ENCODE measurements at regions not wholly inside any gene's neighbourhood (a gene's known extent, or its start where the extent isn't known, plus 50 kb on each side); places are given as distances from the start of the nearest gene placed in this dataset.

- intact Hi-C loops (cut with micrococcal nuclease; ENCODE audit: unreplicated experiment): no loop called here
- H3K27ac ChIP-seq (ENCODE audit: control insufficient read depth, insufficient read depth): no peak overlapping the region
- no peaks in the 10 kb centered on the region for H3K4me1 ChIP-seq (ENCODE audit: control insufficient read depth, insufficient read depth, low read length)
- H3K9me3 ChIP-seq (replicated peaks; ENCODE audit: control insufficient read depth, insufficient read depth, low read length): no peaks in the 10 kb centered on the region
- no peak overlapping the region for H2AFZ ChIP-seq (ENCODE audit: control insufficient read depth, low read depth, low read length)
- ChIA-PET SMC1A (ENCODE audit: uncharacterized antibody, unreplicated experiment) (interaction anchor here (0.8 kb wide), 1 partner anchor 113 kb away, joined by 3 read pairs; no protein-coding TSS in a partner anchor), POLR2A (no interaction called here), CTCF (no interaction called here), RAD21 (ENCODE audit: unreplicated experiment) (no interaction called here)
- no peaks in the 10 kb centered on the region for H3K36me3 ChIP-seq (ENCODE audit: control insufficient read depth in 2 of 2, insufficient read depth in 2 of 2, low read length in 1 of 2)
- no peak overlapping the region for H3K4me2 ChIP-seq (ENCODE audit: control insufficient read depth, insufficient read depth)
- H4K20me1 ChIP-seq (ENCODE audit: control insufficient read depth, insufficient read depth): no peaks in the 10 kb centered on the region
- WGBS (ENCODE audit: insufficient coverage, insufficient replicate concordance, low lambda C conversion rate, missing lambda C conversion rate): 39% methylated on average over 3 of the region's 3 CpGs
- no peaks in the 10 kb centered on the region for H3K79me2 ChIP-seq (ENCODE audit: control insufficient read depth, insufficient read depth, low read length)
- ATAC-seq (no peak), FAIRE-seq (no peak), DNase-seq (ENCODE audit: low read depth, low spot score) (no peak)
- BruUV-seq (replicated peaks): no TSS peak
- peaks cover 3 to 6% of the 10 kb centered on the region in 2 experiments; a peak in 2 of 4 replicates for H3K27me3 ChIP-seq (replicated peaks in 1 of 2; ENCODE audit: control insufficient read depth in 2 of 2, insufficient read depth in 2 of 2, low read length in 1 of 2)
- TF ChIP-seq RBBP5 (conservative IDR thresholded peaks at IDR 0.05) (no peak), ZNF687 (IDR thresholded peaks at IDR 0.05) (no peak), FOXM1 (IDR thresholded peaks at IDR 0.05; ENCODE audit: low read depth, low read length) (no peak), JUND (IDR thresholded peaks at IDR 0.05; ENCODE audit: low read depth, low read length) (no peak), POLR2AphosphoS2 (IDR thresholded peaks at IDR 0.05; ENCODE audit: low read depth, low read length) (no peak), BACH1 (IDR thresholded peaks at IDR 0.05; ENCODE audit: borderline replicate concordance) (no peak)
- H3K9ac ChIP-seq (ENCODE audit: control insufficient read depth, insufficient read depth, low read length): no peak overlapping the region
- no peak overlapping the region for H3K4me3 ChIP-seq
- in situ Hi-C loops (cut with MboI): no loop called here
These were observed 166.5 kb downstream of the LSM5 start for GRCh38 chr7:32323712-32324111.
